Stimulated activated CD8-positive, alpha-beta memory T cell treated with anti-CD3 and anti-CD28 coated beads, Interleukin-7, amount 100 ng/mL, for 4 hours (primary cell): ENCODE measurements at regions not wholly inside any gene's neighbourhood (a gene's known extent, or its start where the extent isn't known, plus 50 kb on each side); places are given as distances from the start of the nearest gene placed in this dataset.
"Not testable (repeated sequence)": the region's sequence is repeated elsewhere in the genome, so short reads cannot be mapped to it uniquely, and the experiment has no call there.

Source experiments
- DNase-seq, 2 donors: peaks; one replicate each; pipeline ENCODE4 v3.0.0-alpha.2; 2020; ENCODE audit warnings: low read depth in 2 of 2

- no peak for DNase-seq
Observed at GRCh38 chr16:51261919-51262318, 110.8 kb upstream of the SALL1 start.

GRCh38 chr16:51255349-51255972 lies 104.4 kb upstream of the SALL1 start:
- no peak for DNase-seq

GRCh38 chr16:51254390-51254789 lies 103.3 kb upstream of the SALL1 start:
- not testable (repeated sequence) for DNase-seq

GRCh38 chr16:51248217-51248616 lies 97.1 kb upstream of the SALL1 start:
- no peak for DNase-seq

GRCh38 chr16:51245658-51245995 lies 94.6 kb upstream of the SALL1 start:
- DNase-seq = no peak

GRCh38 chr16:51244887-51245657 lies 94.0 kb upstream of the SALL1 start:
- no peak for DNase-seq

GRCh38 chr16:51243936-51244436 lies 92.9 kb upstream of the SALL1 start:
- no peak for DNase-seq

GRCh38 chr16:51242296-51242994 lies 91.4 kb upstream of the SALL1 start:
- DNase-seq = no peak

GRCh38 chr16:51239196-51239595 lies 88.1 kb upstream of the SALL1 start:
- no peak for DNase-seq

GRCh38 chr16:51237861-51238378 lies 86.8 kb upstream of the SALL1 start:
- no peak for DNase-seq

GRCh38 chr16:51237207-51237606 lies 86.1 kb upstream of the SALL1 start:
- DNase-seq = no peak

- DNase-seq = no peak
Observed at GRCh38 chr16:51236583-51236982, 85.5 kb upstream of the SALL1 start.

- DNase-seq = no peak
Observed at GRCh38 chr16:51231702-51232101, 80.6 kb upstream of the SALL1 start.

- DNase-seq = not testable (repeated sequence)
Observed at GRCh38 chr16:51230035-51230434, 79.0 kb upstream of the SALL1 start.

GRCh38 chr16:51228097-51228659 lies 77.1 kb upstream of the SALL1 start:
- no peak for DNase-seq

- no peak for DNase-seq
Observed at GRCh38 chr16:51225878-51226277, 74.8 kb upstream of the SALL1 start.

- DNase-seq = no peak
Observed at GRCh38 chr16:51224317-51224716, 73.2 kb upstream of the SALL1 start.

GRCh38 chr16:51222016-51222415 lies 70.9 kb upstream of the SALL1 start:
- no peak for DNase-seq

- no peak for DNase-seq
Observed at GRCh38 chr16:51211148-51211547, 60.1 kb upstream of the SALL1 start.

GRCh38 chr16:51210087-51210486 lies 59.0 kb upstream of the SALL1 start:
- DNase-seq = no peak

GRCh38 chr16:51201604-51202003 lies 50.5 kb upstream of the SALL1 start:
- no peak for DNase-seq
